ENCODE measurements at regions not wholly inside any gene's neighbourhood (a gene's known extent, or its start where the extent isn't known, plus 50 kb on each side); places are given as distances from the start of the nearest gene placed in this dataset.

DNA sequence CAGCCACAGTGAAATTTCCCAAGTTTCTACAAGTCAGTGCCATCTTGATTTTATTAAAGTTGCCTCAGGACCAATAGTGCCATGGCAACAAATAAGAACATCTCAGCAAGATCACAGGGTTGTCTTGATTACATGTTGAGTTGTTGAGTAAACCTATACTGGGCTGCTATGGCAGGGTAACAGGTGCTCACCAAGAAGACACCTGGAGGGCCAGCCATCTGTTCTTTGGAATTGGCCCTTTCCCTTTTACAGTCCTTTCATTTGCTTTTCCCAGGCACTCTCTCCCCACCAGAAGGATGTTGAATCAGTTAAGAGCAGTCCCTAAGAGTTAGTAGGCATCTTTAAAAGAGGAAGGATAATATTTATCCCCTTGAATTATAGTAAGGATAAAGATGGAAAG lies 582.0 kb downstream of the TNS3 start:
- no peak for TF ChIP-seq POLR2A (IDR thresholded peaks at IDR 0.05)
- TF ChIP-seq, protein P1, sequence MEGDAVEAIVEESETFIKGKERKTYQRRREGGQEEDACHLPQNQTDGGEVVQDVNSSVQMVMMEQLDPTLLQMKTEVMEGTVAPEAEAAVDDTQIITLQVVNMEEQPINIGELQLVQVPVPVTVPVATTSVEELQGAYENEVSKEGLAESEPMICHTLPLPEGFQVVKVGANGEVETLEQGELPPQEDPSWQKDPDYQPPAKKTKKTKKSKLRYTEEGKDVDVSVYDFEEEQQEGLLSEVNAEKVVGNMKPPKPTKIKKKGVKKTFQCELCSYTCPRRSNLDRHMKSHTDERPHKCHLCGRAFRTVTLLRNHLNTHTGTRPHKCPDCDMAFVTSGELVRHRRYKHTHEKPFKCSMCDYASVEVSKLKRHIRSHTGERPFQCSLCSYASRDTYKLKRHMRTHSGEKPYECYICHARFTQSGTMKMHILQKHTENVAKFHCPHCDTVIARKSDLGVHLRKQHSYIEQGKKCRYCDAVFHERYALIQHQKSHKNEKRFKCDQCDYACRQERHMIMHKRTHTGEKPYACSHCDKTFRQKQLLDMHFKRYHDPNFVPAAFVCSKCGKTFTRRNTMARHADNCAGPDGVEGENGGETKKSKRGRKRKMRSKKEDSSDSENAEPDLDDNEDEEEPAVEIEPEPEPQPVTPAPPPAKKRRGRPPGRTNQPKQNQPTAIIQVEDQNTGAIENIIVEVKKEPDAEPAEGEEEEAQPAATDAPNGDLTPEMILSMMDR (IDR thresholded peaks at IDR 0.05), result no peak

Data from heart left ventricle (tissue), 13 donors.